ENCODE measurements at regions not wholly inside any gene's neighbourhood (a gene's known extent, or its start where the extent isn't known, plus 50 kb on each side); places are given as distances from the start of the nearest gene placed in this dataset.

DNA sequence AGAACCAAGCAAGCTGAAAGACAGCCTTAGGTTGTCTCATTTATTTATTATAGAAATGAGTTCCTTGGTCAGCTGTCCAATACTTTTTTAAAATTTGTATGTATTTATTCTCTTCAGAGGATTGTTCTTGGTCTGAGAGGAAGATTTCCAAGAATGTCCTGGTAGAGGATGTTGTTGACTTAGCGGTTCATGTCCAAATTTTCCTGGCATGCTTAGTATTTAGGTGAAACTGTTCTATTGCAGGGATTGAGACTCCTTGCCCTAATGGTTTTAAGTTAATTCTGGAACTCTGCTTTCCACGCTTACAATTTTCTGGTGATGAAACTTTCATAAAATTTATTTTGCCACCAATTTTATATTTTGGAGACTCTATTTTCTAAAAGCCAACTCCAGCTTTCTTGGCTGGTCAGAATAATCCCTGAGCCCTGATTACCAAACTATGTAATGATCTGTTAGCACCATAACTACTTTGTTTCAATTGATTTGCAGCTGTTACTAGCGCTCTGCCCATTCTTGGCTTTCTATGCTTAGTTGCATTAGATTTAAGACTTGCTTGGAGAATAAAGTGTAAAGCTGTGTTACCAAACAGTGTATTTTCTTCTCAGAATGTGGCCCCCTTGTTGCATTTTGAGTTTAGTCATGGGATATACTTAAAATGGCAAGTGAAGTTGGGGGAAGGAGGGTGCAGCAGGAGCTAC is 1868.8 kb upstream of the CELF4 start:
- no peak overlapping the region for H3K27ac ChIP-seq (ENCODE audit: insufficient read depth, low read depth, low read length)
- intact Hi-C loops (cut with micrococcal nuclease) (no loop called here), dilution Hi-C loops (cut with MboI; ENCODE audit: extremely low pct_ligation_motif_present, low sequenced_read_pairs) (no loop called here)
- no TSS peak for BruUV-seq (replicated peaks)
- H3K9me1 ChIP-seq (replicated peaks; ENCODE audit: control insufficient read depth, extremely low read depth, insufficient read depth, low read length): no peaks in the 10 kb centered on the region
- H3K27me3 ChIP-seq (ENCODE audit: control insufficient read depth in 2 of 2, insufficient read depth in 2 of 2, low read length in 2 of 2): no peaks in the 10 kb centered on the region
- H3K79me2 ChIP-seq (ENCODE audit: control insufficient read depth, insufficient read depth, low read length): no peaks in the 10 kb centered on the region
- H3K4me3 ChIP-seq (replicated peaks in 1 of 3; ENCODE audit: insufficient read depth in 1 of 3, low read depth in 1 of 3, low read length in 3 of 3): no peak overlapping the region
- no peaks in the 10 kb centered on the region for H3K36me3 ChIP-seq (ENCODE audit: control insufficient read depth in 2 of 2, extremely low read depth in 1 of 2, insufficient read depth in 2 of 2, low read length in 2 of 2)
- H2AFZ ChIP-seq (ENCODE audit: low read depth, low read length): no peak overlapping the region
- H4K20me1 ChIP-seq (replicated peaks; ENCODE audit: control insufficient read depth, extremely low read depth, insufficient read depth, low read length): no peaks in the 10 kb centered on the region
- FAIRE-seq: no peak
- no peaks in the 10 kb centered on the region for H3K4me1 ChIP-seq (ENCODE audit: control insufficient read depth, extremely low read depth, insufficient read depth, low read length)
- no peaks in the 10 kb centered on the region for H3K9me3 ChIP-seq (replicated peaks; ENCODE audit: control insufficient read depth, insufficient read depth, low read length)
- DNase-seq (ENCODE audit: low read depth, low spot score): no peak
- ChIA-PET CTCF (interaction anchor here (0.8 kb wide), 1 partner anchor 129 kb away, joined by 3 read pairs; no protein-coding TSS in a partner anchor), POLR2A (interaction anchor here (0.5 kb wide), 1 partner anchor 8 kb away, joined by 4 read pairs; no protein-coding TSS in a partner anchor)
- TF ChIP-seq GATA2 (IDR thresholded peaks at IDR 0.05; ENCODE audit: insufficient read depth, insufficient read length, low read depth, low read length) (no peak), POLR2AphosphoS5 (IDR thresholded peaks at IDR 0.05; ENCODE audit: insufficient read depth, low read depth, low read length) (no peak), MYC (IDR thresholded peaks at IDR 0.05; ENCODE audit: low read depth, low read length) (no peak), POLR2A (IDR thresholded peaks at IDR 0.05; ENCODE audit: low read depth, low read length) (no peak), FOS (IDR thresholded peaks at IDR 0.05; ENCODE audit: borderline replicate concordance, insufficient read depth, low read length) (no peak), EZH2 (IDR thresholded peaks at IDR 0.05; ENCODE audit: borderline replicate concordance, low read depth, low read length, severe bottlenecking) (no peak), JUN (IDR thresholded peaks at IDR 0.05; ENCODE audit: borderline replicate concordance, insufficient read depth, insufficient read length, low read depth) (no peak)
- TF ChIP-seq, protein P1, sequence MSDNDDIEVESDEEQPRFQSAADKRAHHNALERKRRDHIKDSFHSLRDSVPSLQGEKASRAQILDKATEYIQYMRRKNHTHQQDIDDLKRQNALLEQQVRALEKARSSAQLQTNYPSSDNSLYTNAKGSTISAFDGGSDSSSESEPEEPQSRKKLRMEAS (IDR thresholded peaks at IDR 0.05; ENCODE audit: insufficient read depth, insufficient read length): no peak
- TF ChIP-seq, protein P2, sequence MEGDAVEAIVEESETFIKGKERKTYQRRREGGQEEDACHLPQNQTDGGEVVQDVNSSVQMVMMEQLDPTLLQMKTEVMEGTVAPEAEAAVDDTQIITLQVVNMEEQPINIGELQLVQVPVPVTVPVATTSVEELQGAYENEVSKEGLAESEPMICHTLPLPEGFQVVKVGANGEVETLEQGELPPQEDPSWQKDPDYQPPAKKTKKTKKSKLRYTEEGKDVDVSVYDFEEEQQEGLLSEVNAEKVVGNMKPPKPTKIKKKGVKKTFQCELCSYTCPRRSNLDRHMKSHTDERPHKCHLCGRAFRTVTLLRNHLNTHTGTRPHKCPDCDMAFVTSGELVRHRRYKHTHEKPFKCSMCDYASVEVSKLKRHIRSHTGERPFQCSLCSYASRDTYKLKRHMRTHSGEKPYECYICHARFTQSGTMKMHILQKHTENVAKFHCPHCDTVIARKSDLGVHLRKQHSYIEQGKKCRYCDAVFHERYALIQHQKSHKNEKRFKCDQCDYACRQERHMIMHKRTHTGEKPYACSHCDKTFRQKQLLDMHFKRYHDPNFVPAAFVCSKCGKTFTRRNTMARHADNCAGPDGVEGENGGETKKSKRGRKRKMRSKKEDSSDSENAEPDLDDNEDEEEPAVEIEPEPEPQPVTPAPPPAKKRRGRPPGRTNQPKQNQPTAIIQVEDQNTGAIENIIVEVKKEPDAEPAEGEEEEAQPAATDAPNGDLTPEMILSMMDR (IDR thresholded peaks at IDR 0.05; ENCODE audit: extremely low read depth in 1 of 2, insufficient read depth in 1 of 2, low read depth in 1 of 2, low read length in 2 of 2): no peak
- no peak overlapping the region for H3K9ac ChIP-seq (replicated peaks; ENCODE audit: extremely low read depth, insufficient read depth, low read length)
- no peak overlapping the region for H3K4me2 ChIP-seq (ENCODE audit: insufficient read depth, low read length)

Data from endothelial cell of umbilical vein (primary cell).